ENCODE measurements at regions not wholly inside any gene's neighbourhood (a gene's known extent, or its start where the extent isn't known, plus 50 kb on each side); places are given as distances from the start of the nearest gene placed in this dataset.
"Not testable (repeated sequence)": the region's sequence is repeated elsewhere in the genome, so short reads cannot be mapped to it uniquely, and the experiment has no call there.

DNA sequence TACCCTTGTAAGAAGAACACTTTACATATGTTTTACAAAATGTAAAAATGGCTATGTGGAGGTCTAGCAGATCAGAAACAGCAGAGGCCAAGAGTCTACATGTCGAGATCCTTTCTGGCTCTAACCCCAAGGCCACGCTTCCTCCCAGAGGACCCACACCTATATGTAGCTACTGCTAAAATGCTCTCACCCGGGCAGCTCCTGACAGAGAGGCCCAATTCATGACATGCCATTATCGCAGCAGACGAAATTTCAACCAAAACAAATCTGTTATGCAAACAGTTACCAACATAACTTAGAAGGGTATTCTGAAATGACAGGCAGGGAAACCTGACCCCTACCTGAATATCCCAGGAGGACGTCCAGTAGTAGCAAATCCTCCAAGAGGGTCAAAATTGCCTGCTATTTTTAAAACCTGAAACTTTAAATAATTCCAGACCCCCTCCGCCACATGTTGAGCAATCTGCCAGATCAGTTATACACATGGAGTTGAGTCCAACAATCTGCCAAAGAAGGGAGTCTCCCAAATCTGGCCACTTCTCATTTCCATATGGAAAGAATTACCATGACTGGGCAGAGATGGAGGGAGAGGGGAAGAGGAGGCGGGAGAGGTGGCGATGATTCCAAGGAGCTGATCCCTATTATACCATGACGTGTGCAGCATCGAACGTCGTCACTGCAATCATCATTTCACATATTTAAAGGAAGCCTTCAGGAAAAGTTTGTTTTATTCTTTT, 192.9 kb upstream of the TBL1X start:
- DNase-seq = no peak

DNA sequence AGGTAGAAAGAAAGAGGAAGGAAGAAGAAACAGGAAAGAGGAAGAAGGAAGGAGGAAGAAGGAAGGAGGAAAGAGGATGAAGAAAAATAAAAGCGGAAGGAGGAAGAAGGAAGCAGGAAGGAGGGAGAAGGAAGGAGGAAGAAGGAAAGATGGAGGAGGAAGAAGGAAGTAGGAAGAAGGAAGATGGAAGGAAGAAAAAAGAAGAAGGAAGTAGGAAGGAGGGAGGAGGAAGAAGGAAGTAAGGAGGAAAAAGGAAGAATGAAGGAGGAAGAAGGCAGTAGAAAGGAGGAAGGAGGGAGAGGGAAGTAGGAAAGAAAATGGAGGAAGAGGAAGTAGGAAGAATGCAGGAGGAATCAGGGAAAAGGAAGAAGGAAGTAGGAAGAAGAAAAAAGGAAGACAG, 191.1 kb upstream of the TBL1X start:
- no peak for DNase-seq

DNA sequence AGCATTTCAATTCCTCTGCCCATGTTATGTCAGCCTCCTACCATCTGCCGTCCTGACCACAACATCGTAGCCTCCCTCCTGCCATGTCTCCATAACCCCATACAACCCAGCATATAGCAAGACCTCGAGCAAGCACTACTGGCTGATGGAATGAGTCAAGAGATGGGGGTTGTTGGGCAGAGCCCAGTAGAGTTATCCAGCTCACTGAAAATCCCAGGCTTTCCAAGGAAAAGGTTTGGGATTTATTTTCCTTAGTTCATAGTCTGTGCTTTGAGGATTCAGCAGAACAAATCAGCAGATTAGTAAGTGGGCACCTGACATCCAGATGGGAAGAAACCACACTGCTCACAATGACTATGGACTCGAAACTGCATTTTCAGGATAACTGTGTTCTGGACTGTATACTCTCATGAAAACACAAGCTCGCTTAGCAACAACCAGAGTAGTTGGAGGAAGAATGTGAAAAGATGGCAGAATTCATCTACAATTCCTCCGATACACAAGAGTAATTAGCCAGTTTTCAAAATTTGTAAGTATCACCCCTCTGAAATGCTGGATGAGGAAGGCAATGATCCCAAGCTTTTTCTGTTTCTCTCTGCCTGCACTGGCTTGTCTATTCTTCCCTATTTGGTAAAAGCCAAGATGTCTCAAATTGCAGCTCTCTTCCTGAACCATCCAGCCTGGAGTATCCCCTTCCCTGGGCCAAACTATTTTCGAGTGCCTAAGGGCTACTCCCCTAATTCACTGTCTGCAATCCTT, 186.2 kb upstream of the TBL1X start:
- no peak for DNase-seq

DNA sequence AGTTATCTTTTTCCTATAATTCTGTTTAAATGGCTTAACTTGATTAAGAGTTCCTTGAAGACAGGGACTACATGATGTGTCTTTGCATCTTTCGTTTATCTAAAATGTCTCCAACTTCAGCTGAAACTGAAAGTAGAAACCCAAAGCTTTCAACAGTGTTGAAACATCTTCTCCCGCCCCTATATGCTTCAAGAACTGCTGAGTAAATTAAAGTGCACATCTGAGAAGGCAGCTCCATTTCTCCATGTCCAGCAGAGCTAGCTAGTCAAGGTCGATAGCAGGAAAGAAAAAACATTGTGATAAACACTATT, 185.7 kb upstream of the TBL1X start:
- no peak for DNase-seq

DNA sequence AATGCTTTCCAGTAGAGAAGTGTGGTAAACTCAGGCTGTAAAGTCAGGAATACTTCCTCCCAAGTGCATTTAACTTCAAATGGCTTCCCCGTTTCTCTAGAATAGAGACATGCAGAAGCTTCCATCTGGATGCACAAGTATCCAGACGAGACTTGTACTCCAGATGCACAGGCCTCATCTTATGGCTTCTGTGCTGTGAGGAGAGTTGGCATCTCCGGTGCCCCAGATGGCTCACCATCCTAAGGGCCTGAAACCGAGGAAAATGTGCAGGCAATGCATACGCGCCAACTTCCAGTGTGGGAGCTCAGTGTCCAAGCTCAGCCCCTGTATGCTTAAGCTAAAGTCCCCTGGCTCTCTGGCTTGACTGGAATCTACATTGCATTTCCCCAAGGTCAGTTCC, 184.0 kb upstream of the TBL1X start:
- DNase-seq = no peak

DNA sequence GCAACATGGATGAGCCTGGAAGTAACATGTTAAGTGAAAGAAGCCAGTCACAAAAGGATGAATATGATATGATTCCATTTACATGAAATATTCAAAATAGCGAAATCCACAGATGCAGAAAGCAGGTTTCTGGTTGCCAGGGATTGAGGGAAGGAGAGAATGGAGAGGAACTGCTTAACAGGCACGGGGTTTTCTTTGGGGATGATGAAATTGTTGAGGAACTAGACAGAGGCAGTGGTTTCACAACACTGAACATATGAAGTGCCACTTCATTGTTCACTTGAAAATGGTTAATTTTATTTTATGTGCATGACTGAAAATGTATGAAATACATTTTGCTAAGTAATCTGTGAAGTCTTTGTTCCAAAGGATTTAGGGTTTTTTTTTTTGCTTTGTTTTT, 182.5 kb upstream of the TBL1X start:
- DNase-seq = no peak

DNA sequence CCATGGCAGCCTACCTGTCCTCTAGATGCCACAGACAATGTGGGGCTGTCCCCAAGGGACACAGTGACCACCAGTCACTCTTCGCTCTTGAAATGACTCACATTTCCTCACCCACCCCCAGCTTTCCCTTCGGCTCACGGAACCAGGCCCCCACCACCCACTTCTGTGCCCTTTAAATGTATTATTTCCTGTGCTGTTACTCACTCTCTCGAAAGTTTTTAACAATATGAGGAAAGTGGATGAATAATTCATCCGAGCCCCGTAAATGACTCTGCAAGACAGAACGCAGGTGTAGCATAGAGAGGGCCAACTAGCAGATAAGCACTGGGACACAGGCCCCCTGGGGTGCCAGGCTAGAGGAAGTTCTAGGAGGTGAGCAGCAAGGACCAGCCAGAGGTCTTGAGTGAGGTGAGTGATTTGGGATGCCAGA, 179.5 kb upstream of the TBL1X start:
- DNase-seq = no peak

DNA sequence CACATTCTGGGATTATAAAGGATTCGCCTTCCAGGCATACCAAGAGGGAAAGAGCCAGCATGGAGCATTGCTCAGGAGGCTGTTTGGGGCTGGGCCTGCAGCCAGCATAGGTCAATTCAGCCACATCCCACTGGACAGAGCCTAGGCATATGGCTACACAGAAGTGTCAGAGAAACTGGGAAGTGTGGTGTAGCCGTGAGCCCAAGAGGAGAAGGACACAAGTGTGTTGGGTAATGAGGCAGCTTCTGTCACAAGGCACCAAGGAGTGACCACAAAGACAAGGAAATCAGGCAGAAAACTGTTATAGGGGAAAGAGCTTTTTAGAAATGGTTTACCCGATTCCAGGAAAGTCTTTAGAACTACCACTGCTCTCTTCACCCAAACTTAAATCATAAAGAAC, 178.6 kb upstream of the TBL1X start:
- DNase-seq = no peak

DNA sequence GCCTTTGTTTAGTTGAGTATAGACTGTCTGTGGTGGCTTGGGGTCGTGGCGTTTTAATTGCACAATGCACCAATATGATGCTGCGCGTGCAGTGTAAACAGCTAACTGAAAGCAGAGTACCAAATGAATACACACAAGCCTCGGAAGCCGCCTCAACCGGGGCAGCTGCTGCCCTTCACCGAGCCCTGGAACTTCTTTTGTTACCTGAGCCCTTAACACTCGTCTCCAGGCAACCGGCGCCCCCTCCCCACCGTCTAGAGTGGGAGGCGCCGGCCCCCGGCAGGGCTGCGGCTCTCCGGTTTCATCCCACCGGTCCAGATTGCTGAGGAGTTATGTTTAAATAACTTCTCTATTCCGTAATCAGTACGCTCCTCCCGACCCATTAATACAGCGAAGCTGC, 173.2 kb upstream of the TBL1X start:
- peak; percentile 77 for DNase-seq

DNA sequence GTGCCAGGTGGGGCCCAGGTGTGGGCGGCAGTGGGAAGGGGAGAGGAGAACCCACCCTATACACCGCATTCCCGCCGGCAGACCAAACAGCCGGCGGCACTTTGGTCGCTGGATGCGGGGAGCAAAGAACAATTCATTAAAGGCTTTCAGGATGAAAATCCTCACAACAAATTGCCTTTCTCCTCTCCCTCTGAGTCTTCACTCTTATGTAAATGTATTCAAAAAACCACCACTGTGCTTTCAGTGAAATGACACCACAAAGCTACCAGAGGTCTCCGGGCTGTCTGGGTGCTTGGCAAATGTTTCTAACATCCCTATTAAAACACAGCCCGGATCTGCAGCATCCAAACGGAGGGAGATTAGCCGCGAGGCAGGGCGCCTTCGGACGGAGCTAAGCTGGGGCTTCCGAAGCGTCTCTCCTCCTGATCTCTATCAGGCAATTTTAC, 171.8 kb upstream of the TBL1X start:
- no peak for DNase-seq

DNA sequence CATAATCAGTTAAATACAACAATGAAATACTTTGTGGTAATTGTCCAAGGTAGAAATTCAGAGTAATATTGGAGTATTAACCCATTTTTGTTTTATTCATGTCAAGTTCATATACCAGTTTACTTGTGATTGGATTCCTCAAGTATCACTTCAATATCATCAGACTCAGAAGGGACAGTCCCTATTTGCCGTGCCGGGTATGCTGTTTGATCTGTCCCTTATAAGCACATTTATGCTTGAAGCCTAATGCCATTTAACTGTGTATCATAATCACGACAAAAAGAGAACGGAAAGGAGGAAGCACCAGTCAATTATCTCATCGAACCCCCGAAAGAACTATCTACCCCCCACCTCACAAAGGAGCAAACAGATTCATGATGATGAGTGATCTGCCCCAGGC, 171.0 kb upstream of the TBL1X start:
- no peak for DNase-seq

DNA sequence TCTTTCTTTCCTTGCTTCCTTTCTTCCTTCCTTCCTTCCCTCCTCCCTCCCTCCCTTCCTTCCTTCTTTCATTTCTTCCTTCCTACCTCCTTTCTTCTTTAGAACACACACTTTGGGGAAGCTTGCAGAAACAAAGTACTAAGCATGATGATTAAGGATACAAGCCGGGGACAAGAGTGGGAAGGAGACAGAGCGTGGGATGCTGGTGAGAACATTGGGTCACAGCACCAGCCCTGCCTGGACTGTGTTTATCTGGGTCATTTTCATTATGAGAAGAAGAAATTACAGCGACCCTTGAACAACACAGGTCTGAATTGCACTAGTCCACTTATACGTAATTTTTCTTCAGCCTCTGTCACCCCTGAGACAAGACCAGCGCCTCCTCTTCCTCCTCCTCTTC, 169.3 kb upstream of the TBL1X start:
- no peak for DNase-seq

DNA sequence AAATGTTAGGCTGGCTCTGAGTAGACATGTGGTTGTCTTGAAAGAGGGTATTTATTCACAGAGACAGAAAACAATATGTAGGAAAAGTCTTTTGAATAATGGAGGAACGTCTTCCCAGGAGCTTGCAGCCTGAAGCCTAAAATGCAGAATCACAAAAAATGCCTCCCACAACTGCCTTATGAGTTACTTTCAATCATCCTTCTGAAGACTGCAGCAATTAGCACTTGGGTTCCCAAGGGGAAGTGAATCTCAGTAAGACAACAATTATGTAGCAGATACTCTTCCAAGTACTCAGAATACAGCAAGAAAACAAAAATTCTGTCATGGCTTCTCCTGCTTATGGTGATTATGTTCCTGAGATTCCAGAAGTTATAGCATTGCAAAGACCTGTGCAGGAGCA, 166.6 kb upstream of the TBL1X start:
- DNase-seq = no peak

DNA sequence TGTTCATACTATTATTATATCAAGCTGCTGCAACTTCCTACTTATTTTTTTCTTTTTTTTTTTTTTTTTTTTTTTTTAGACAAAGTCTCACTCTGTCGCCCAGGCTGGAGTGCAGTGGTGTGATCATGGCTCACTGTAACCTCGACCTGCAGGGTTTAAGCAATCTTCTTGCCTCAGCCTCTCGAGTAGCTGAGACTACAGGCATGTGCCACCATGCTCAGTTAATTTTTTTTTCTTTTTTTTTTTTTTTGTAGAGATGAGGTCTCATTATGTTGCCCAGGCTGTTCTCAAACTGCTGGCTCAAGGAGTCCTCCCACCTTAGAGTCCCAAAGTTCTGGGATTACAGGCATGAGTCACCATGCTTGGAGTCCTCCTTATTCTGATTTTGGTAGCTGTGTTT, 165.2 kb upstream of the TBL1X start:
- not testable (repeated sequence) for DNase-seq

DNA sequence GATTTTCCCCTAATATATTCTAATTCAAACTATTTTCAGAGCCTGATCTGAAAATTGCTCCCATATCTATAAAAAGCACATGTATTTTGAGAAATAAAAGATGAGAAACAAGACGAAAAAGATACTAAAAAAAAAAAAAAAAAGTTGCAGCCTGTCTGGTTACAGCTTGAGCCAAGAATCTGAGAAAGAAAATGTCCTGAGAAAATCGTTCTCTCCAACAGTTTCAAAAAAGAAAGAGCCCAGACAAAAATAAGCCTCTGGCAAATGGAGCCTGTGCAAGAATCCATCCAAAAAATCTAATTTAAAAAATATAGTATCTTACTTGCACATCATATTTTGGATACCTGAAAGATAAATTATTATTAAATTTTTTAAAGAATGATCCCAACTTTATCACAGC, 163.0 kb upstream of the TBL1X start:
- DNase-seq = no peak

DNA sequence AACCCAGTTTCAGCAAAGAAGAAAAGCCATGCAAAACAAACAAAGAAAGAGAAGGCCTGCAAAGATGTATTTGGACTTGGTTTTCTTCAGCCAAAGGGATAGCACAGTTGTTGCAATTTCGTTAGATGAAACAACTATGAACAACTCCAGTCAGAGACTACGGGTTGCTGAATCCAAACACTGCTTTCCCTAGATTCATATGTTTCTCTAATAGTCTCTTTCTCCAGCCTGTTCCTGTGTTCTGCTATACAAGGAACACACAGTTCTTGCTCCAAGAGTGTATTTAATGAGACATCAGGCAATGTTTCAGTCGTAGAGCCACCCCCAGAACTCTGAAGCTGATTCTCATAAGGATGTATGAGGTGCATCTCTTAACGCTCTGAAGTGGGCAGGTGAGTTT, 162.5 kb upstream of the TBL1X start:
- no peak for DNase-seq

DNA sequence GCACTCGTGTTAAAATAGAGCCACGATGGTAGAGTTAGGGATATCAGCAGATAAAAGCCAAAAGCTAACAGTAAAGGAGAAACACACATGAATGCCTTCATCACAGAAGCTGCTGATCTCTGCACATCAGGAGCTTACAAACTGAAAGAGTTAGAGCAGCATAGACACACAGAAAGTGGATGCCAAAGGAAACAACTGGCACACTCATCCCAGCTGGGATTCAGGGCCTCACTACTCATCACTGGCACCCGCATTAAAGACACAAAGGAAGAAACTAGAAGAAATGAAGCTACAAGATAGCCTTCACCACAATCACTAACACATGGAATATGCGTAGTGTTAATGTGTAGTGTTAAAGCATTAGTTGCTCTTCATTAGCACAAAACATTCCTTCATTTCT, 156.4 kb upstream of the TBL1X start:
- DNase-seq = no peak

DNA sequence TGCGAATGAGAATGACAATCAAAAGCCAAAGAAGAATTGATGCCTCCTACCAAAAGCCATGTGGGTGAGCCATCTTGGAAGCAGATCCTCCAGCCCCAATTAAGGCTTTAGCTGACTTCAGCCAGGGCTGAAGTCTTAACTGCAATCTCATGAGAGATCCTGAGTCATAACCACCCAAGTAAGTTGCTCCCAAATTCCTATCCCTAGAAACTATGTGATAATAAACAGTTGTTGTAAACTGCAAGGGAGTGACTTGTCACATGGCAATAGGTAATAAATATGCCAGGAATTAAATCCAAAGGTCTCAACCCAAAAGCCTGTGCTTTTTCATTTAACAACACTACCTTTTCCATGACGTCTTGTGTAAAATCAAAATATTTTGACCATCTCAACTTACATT, 154.2 kb upstream of the TBL1X start:
- DNase-seq = no peak

DNA sequence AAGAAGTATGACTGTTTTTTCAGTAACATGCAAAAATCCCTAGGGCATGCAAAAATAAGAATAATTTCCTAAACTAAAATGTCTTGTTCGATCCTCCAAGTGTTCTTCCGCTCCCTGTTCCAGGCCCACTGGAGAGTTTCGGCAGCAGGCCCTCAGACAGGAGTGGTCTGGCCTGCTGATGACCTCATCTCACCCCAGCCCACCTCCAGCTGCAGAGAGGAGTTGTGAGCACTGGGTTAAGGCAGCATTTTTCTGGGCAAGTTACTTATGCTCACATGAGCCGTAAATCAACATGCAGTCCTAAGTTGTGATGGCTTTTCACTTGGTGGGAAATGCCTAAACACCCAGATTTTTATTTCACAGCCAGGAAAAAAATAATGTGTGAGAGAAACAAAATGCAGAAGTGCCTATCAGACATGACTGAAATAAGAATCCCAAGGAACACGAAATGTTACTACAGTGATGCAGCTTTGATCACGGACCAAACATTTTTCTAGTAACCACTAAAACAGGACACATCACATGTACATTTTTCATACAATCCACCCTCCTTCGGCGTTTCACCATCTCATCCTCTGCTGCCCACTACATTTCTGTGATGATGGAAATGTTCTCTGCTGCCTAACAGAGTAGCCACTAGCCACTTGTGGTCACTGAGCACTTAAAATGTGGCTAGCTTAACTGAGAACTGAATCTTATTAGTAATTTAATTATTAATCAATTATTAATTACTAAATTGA, 153.3 kb upstream of the TBL1X start:
- no peak for DNase-seq

DNA sequence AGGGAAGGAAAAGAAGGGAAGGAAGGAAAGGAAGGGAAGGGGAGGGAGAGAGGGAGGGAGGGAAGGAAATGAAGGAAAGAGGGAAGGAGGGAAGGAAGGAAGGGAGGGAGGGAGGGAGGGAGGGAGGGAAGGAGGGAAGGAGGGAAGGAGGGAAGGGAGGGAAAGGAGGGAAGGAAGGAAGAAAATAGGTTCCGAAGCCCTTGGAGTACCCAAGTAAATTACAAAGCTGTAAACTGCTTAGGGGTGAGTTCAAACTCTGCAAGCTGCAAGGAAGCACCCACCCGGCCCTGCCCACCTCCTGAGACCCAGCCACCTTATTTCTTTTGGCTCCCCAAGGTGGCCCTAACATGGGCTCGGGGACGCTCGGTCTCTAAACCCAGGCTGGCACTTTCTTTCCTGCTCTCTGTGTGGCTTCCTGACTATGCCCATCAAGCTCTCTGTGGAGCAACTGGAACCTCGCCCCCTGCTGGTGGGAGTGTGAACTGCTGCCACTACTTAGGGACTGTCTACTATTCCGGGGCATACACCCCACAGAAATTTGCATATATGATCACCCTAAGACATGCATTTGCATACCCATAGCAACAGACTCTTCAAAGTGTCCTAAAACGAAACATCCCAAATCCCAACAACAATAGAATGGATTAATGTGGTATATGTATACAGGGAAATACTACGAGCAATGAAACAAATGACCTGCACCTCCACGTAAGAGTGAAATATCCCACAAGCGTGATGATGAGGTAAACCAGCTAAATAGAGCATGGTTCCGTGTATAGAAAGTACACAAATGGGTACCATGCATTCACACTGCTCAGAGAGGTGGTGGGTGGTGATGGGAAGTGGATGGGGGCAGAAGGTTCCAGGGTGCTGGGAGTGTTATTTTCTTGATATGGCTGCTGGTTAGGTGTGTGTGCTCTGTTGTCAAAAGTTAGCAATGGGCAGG, 151.7 kb upstream of the TBL1X start:
- no peak for DNase-seq

DNA sequence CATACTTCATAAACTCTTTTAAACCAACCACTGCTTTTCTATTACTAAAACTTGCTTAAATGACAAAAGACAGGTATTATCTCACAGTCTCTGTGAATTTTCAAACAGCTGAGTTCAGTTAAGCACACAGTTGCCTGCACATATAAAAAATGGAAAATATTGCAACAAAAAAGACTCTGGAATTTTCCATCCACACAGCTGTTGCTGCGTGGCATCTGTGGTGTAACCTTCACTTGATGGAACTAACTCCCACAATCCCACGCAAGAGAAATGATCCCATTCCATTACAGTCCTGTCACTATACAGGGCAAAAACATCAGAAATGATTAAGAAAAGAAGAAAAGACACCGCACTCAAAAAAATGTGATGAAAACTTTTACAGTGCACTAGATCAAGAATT, 149.8 kb upstream of the TBL1X start:
- no peak for DNase-seq

DNA sequence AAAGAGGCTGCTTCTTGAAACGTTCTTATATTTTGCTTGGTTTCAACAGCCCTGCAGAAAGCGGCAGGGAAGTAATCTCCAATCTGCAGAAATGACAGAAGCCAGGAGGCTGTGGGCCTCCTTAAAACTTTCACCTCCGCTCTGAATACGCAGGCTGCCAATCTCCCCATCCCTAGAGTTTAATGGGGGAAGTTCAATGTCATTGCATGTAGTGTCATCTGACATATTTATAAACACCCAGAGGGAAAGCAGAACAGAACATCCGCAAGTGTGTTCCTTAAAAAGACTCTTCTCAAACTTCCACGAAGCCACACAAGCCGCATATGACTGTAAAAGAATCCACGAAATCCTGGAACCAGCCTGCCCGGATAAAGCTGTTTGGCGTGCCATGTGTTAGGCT, 148.8 kb upstream of the TBL1X start:
- no peak for DNase-seq

DNA sequence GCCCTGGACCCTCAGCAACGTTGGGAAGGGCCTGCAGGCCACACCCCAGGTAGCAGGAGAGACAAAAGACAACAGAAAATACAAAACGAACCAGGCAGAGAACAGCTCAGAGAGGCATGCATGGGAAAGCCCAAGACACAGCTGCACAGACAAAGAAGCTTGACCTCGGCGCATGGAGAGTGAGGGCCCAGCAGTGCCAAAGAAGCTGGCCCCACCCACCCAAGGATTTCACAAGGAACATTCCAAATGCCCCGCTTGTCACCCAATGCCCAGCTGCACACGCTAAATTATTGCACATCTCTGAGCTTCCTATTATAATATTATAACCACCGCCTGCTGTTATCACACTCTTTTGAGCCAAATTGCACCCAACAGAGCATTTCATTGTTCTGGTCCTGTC, 147.7 kb upstream of the TBL1X start:
- DNase-seq = no peak

Data from NCI-H1417 treated with DMSO at 0.1 percent for 48 hours (cell line).